Endothelial cell (in vitro differentiated cells): ENCODE measurements at regions not wholly inside any gene's neighbourhood (a gene's known extent, or its start where the extent isn't known, plus 50 kb on each side); places are given as distances from the start of the nearest gene placed in this dataset.
"Not testable (repeated sequence)": the region's sequence is repeated elsewhere in the genome, so short reads cannot be mapped to it uniquely, and the experiment has no call there.

Experiments
- DNase-seq: peaks from one replicate; pipeline ENCODE4 v3.0.0; 2021; ENCODE audit warnings: low spot score
- H3K27ac Mint-ChIP-seq: one replicate; pipeline ENCODE4 v1.8.0; 2021; ENCODE audit warnings: mixed read lengths, inconsistent platforms; ENCODE audit not compliant: unreplicated experiment
- H3K27me3 Mint-ChIP-seq: one replicate; pipeline ENCODE4 v1.8.0; 2021; ENCODE audit warnings: mild to moderate bottlenecking, moderate library complexity, mixed read lengths, inconsistent platforms; ENCODE audit not compliant: unreplicated experiment
- H3K36me3 Mint-ChIP-seq: one replicate; pipeline ENCODE4 v1.8.0; 2021; ENCODE audit warnings: mild to moderate bottlenecking, low read depth, mixed read lengths, inconsistent platforms; ENCODE audit not compliant: unreplicated experiment
- H3K4me1 Mint-ChIP-seq: one replicate; pipeline ENCODE4 v1.8.0; 2021; ENCODE audit warnings: mild to moderate bottlenecking, mixed read lengths, inconsistent platforms; ENCODE audit not compliant: unreplicated experiment
- H3K4me3 Mint-ChIP-seq: one replicate; pipeline ENCODE4 v1.8.0; 2021; ENCODE audit warnings: mild to moderate bottlenecking, mixed read lengths, inconsistent platforms; ENCODE audit not compliant: unreplicated experiment
- H3K9me3 Mint-ChIP-seq: one replicate; pipeline ENCODE4 v1.8.0; 2021; ENCODE audit warnings: mixed read lengths, inconsistent platforms; ENCODE audit not compliant: unreplicated experiment
- TF ChIP-seq, protein P1 (sequence below): fragments of 200-600 bp; sonication (generic); IDR thresholded peaks from one replicate; pipeline ENCODE4 v1.5.0; 2021; ENCODE audit warnings: antibody characterized with exemption; ENCODE audit not compliant: unreplicated experiment

DNA sequence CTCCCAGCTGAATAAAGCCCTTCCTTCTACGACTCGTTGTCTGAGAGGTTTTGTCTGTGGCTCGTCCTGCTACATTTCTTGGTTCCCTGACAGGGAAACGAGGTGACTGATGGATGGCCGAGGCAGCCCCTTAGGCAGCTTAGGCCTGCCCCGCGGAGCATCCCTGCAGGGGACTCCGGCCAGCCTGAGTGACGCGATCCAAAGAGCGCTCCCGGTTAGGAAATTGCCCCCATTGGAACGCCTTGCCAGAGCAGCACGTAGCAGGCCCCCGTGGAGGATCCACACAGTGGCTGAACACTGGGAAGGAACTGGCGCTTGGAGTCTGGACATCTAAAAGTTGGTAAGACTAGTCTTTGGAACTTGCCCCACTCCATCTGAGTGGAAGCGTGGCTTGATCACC lies 296.8 kb upstream of the SGCG start:
- Mint-ChIP-seq H3K36me3 (no peaks in the 10 kb centered on the region), H3K27ac (no peak overlapping the region), H3K4me3 (no peak overlapping the region), H3K9me3 (no peaks in the 10 kb centered on the region), H3K4me1 (no peaks in the 10 kb centered on the region), H3K27me3 (no peaks in the 10 kb centered on the region)
- no peak for DNase-seq
- TF ChIP-seq, protein P1, sequence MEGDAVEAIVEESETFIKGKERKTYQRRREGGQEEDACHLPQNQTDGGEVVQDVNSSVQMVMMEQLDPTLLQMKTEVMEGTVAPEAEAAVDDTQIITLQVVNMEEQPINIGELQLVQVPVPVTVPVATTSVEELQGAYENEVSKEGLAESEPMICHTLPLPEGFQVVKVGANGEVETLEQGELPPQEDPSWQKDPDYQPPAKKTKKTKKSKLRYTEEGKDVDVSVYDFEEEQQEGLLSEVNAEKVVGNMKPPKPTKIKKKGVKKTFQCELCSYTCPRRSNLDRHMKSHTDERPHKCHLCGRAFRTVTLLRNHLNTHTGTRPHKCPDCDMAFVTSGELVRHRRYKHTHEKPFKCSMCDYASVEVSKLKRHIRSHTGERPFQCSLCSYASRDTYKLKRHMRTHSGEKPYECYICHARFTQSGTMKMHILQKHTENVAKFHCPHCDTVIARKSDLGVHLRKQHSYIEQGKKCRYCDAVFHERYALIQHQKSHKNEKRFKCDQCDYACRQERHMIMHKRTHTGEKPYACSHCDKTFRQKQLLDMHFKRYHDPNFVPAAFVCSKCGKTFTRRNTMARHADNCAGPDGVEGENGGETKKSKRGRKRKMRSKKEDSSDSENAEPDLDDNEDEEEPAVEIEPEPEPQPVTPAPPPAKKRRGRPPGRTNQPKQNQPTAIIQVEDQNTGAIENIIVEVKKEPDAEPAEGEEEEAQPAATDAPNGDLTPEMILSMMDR = no peak

DNA sequence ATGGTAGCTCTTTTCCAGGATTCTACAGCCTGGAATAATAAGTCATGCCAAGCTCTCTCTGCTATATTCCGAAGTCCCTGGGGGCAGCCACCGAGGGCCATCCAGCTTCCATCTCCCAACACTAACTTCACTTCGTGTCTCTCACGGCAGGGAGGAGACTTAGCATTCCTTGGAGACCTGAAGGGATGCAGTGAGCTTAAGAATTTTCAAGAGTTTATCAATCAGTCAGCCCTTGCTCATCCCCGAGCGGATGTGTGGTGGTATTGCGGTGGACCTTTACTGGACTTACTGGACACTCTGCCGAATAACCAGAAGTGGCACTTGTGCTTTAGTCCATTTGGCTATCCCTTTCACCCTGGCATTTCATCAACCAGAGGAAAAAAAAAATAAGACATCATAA lies 294.7 kb upstream of the SGCG start:
- H3K36me3 Mint-ChIP-seq, DNase-seq, H3K4me1 Mint-ChIP-seq, H3K27ac Mint-ChIP-seq, H3K27me3 Mint-ChIP-seq, H3K4me3 Mint-ChIP-seq, H3K9me3 Mint-ChIP-seq: not testable (repeated sequence)

DNA sequence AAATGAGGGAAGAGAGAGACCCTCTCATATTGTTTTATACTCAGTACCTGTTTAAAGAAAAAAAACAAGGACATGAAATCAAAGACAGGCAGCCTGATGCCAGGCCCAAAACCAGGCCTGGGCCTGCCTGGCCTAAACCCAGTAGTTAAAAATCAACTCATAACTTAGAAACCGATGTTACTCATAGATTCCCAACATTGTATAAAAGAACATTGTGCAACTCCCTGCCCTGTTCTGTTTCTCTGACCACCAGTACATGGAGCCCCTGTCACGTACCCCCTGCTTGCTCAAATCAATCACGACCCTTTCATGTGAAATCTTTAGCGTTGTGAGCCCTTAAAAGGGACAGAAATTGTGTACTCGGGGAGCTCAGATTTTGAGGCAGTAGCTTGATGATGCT lies 291.4 kb upstream of the SGCG start:
- not testable (repeated sequence) for DNase-seq, H3K36me3 Mint-ChIP-seq, H3K9me3 Mint-ChIP-seq, H3K4me1 Mint-ChIP-seq, H3K27ac Mint-ChIP-seq, H3K27me3 Mint-ChIP-seq, H3K4me3 Mint-ChIP-seq

DNA sequence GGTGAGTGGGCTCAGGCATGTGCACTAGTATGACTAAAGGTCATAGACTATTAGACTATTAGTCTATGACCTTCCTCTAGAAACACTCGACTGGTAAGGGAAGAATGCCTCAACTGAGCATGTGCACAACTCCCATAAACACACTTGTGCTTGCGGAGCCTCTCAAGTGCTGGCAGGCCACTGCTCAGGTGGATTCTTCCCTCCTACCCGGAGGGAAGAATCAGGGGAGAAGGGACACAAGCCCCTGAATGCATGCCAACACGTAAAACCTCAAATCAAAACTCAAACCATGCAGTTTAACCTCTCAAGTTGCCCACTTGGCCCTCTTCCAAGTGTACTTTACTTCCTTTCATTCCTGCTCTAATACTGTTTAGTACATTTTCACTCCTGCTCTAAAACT lies 287.6 kb upstream of the SGCG start:
- no peak overlapping the region for H3K27ac Mint-ChIP-seq
- H3K4me1 Mint-ChIP-seq = no peaks in the 10 kb centered on the region

DNA sequence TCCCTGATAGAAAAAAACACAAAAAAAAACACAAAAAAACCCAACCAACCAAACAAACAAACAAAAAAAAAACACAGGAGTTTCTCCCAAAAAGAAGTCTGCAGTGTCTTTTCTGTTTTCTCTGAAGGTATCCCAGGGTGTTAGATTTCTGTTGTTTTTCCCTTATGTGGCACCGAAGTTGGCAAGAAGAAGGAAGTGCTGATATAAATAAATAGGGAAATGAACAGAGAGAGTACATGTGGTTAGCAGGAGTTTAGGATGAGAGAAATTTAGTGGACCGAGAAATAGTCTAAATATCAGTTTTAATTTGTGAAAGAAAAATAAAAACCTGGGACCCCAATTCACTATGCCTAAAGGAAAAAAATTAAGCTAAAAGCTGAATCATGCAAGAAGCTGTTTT lies 287.0 kb upstream of the SGCG start:
- H3K4me3 Mint-ChIP-seq = no peak overlapping the region
- H3K36me3 Mint-ChIP-seq = peaks cover 5% of the 10 kb centered on the region
- no peaks in the 10 kb centered on the region for H3K9me3 Mint-ChIP-seq
- H3K27ac Mint-ChIP-seq = no peak overlapping the region
- H3K4me1 Mint-ChIP-seq = no peaks in the 10 kb centered on the region
- peaks cover 2% of the 10 kb centered on the region for H3K27me3 Mint-ChIP-seq
- TF ChIP-seq, protein P1 = no peak
- no peak for DNase-seq

More for the DNA sequence above, 287.6 kb upstream of the SGCG start:
- DNase-seq = no peak
- TF ChIP-seq, protein P1 = no peak
- Mint-ChIP-seq H3K27me3 (peaks cover 2% of the 10 kb centered on the region), H3K9me3 (no peaks in the 10 kb centered on the region), H3K36me3 (peaks cover 5% of the 10 kb centered on the region), H3K4me3 (no peak overlapping the region)

DNA sequence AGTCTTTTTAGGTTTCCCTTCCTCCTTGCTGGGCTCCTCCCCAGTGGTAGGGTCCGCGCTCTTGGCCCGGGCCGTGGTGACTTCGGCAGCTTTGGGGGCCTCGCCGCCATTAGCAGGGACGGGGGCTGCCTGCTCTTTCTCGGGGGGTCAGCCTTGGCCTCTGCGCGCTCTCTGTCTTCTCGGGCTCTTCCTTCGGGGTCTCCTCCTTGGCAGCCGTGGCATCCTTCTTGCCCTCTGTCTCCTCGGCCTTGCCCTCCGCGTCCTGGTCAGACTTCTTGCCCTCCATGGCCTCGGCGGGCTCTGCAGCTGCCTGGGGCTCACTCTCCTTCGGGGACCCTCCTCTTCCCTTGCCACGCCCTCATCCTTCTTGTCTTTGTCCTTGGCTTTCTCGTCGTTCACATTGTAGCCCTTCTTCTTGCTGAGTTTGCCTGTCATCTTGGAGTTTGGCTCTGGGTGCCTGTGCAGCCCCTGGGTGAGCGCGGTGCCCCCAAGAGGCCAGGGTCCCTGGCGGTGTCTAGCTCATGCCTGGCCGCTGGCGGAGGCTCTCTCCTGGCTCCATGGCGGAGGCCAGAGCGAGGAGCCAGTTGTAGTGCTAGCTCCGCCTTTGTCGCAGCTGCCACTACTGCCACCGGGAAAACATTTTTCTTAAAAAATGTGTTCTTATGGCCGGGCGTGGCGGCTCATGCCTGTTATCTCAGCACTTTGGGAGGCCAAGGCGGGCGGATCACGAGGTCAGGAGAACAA lies 283.0 kb upstream of the SGCG start:
- no peak for DNase-seq
- H3K4me3 Mint-ChIP-seq = no peak overlapping the region
- H3K27me3 Mint-ChIP-seq = peaks cover 2% of the 10 kb centered on the region
- TF ChIP-seq, protein P1 = no peak
- H3K4me1 Mint-ChIP-seq = no peaks in the 10 kb centered on the region
- no peak overlapping the region for H3K27ac Mint-ChIP-seq
- peaks cover 8% of the 10 kb centered on the region for H3K36me3 Mint-ChIP-seq
- no peaks in the 10 kb centered on the region for H3K9me3 Mint-ChIP-seq

DNA sequence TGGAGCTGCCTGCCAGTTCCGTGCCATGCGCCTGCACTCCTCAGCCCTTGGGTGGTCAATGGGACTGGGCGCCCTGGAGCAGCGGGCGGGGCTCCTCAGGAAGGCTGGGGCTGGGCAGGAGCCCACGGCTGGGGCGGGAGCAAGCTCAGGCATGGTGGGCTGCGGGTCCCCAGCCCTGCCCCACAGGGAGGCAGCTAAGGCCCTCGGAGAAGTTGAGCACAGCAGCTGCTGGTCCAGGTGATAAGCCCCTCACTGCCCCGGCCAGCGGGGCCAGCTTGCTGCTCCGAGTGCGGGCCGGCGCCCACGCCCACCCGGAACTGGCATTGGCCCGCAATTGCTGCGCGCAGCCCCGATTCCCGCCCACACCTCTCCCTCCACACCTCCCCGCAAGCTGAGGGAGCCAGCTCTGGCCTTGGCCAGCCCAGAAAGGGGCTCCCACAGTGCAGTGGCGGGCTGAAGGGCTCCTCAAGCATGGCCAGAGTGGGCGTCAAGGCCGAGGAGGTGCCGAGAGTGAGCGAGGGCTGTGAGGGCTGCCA lies 280.3 kb upstream of the SGCG start:
- H3K9me3 Mint-ChIP-seq, H3K36me3 Mint-ChIP-seq, DNase-seq, H3K27ac Mint-ChIP-seq, H3K4me1 Mint-ChIP-seq, H3K27me3 Mint-ChIP-seq, H3K4me3 Mint-ChIP-seq: not testable (repeated sequence)
